HepG2 (cell line): ENCODE measurements at regions not wholly inside any gene's neighbourhood (a gene's known extent, or its start where the extent isn't known, plus 50 kb on each side); places are given as distances from the start of the nearest gene placed in this dataset.

Experiments
- ARID4A ChIP-seq: sonication (generic); formaldehyde crosslinking; IDR thresholded peaks from 2 replicates; pipeline ENCODE4 v1.5.0; 2020; ENCODE audit warnings: mild to moderate bottlenecking, missing genetic modification reagents, borderline replicate concordance
- CTCF ChIP-seq: sonication (generic); formaldehyde crosslinking; IDR thresholded peaks from 2 replicates; pipeline ENCODE4 v1.5.0; 2020; ENCODE audit warnings: mild to moderate bottlenecking, missing genetic modification reagents, moderate library complexity
- JUN ChIP-seq: sonication (generic); formaldehyde crosslinking; IDR thresholded peaks from 2 replicates; pipeline ENCODE4 v1.4.0; 2020; ENCODE audit warnings: mild to moderate bottlenecking, missing genetic modification reagents
- JUND ChIP-seq: sonication (generic); formaldehyde crosslinking; IDR thresholded peaks from 2 replicates; pipeline ENCODE4 v1.8.0; 2022; ENCODE audit warnings: mild to moderate bottlenecking, missing genetic modification reagents
- PCBP1 ChIP-seq: fragments of 200-400 bp; formaldehyde crosslinking; IDR thresholded peaks from 2 replicates; pipeline ENCODE4 v1.6.1; 2017; ENCODE audit warnings: mild to moderate bottlenecking, low read depth, low read length, borderline replicate concordance
- POLR2A ChIP-seq, 2 experiments: IDR thresholded peaks; 2 replicates each; pipeline ENCODE4 v1.6.1; 2011; ENCODE audit warnings: low read depth in 2 of 2, low read length in 2 of 2, mild to moderate bottlenecking in 1 of 2, moderate library complexity in 1 of 2; ENCODE audit not compliant: insufficient read depth in 1 of 2
- TIGD3 ChIP-seq: sonication (generic); formaldehyde crosslinking; IDR thresholded peaks from 2 replicates; pipeline ENCODE4 v1.5.1; 2020; ENCODE audit warnings: mild to moderate bottlenecking, missing genetic modification reagents, borderline replicate concordance
- ZBTB46 ChIP-seq: sonication (generic); formaldehyde crosslinking; IDR thresholded peaks from 2 replicates; pipeline ENCODE4 v1.4.0; 2020; ENCODE audit warnings: mild to moderate bottlenecking, missing genetic modification reagents, borderline replicate concordance
- ZBTB49 ChIP-seq: sonication (generic); formaldehyde crosslinking; IDR thresholded peaks from 2 replicates; pipeline ENCODE4 v1.4.0; 2020; ENCODE audit warnings: missing genetic modification reagents, borderline replicate concordance

- TF ChIP-seq CTCF (CRISPR knock-in tag) (no peak), POLR2A (IDR thresholded peaks at IDR 0.05; ENCODE audit: insufficient read depth in 1 of 2, low read depth in 2 of 2, low read length in 2 of 2) (no peak), ZBTB49 (no peak), ZBTB46 (CRISPR knock-in tag) (no peak), JUND (CRISPR knock-in tag) (no peak), ARID4A (CRISPR knock-in tag) (no peak), PCBP1 (no peak), JUN (CRISPR knock-in tag) (no peak), TIGD3 (CRISPR knock-in tag) (no peak)
Measured at GRCh38 chr5:97737608-97738007, 554.6 kb upstream of the RIOK2 start.
